ENCODE measurements at regions not wholly inside any gene's neighbourhood (a gene's known extent, or its start where the extent isn't known, plus 50 kb on each side); places are given as distances from the start of the nearest gene placed in this dataset.

DNA sequence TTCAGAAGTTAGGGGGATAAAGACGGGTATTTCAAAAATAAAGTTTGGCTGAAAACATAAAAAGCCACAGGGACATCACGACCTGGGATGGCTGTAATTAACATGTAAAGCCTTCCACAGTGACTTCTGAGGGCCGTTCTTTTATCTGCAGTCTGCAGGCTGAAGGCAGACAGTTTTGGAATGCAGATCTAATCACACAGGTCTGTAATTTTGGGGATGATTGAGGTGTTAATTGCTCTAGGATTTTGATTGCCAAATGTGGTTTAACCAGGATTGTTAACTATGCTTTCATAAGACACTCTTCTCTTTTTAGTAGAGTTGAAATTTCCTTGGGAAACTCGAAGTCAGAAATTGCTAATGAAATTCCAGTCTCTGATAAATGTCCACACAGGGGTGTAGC, 355.5 kb downstream of the ATP23 start:
- intact Hi-C loops (cut with DNase I) = loop anchor here in 1 of 10 donors (5.0 kb wide), 1 partner anchor 120 kb away; no protein-coding TSS in a partner anchor
- H3K27ac ChIP-seq = no peak overlapping the region
- no peak for ATAC-seq
- 68 to 75% (median 70%) methylated on average over 4 of the region's 4 CpGs for WGBS, 4 donors
- TF ChIP-seq, protein P1, sequence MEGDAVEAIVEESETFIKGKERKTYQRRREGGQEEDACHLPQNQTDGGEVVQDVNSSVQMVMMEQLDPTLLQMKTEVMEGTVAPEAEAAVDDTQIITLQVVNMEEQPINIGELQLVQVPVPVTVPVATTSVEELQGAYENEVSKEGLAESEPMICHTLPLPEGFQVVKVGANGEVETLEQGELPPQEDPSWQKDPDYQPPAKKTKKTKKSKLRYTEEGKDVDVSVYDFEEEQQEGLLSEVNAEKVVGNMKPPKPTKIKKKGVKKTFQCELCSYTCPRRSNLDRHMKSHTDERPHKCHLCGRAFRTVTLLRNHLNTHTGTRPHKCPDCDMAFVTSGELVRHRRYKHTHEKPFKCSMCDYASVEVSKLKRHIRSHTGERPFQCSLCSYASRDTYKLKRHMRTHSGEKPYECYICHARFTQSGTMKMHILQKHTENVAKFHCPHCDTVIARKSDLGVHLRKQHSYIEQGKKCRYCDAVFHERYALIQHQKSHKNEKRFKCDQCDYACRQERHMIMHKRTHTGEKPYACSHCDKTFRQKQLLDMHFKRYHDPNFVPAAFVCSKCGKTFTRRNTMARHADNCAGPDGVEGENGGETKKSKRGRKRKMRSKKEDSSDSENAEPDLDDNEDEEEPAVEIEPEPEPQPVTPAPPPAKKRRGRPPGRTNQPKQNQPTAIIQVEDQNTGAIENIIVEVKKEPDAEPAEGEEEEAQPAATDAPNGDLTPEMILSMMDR (IDR thresholded peaks at IDR 0.05) = no peak
- no peak for TF ChIP-seq POLR2A (IDR thresholded peaks at IDR 0.05)
- H3K27me3 ChIP-seq = no peaks in the 10 kb centered on the region
- no peaks in the 10 kb centered on the region for H3K36me3 ChIP-seq
- no peaks in the 10 kb centered on the region for H3K9me3 ChIP-seq
- DNase-seq = no peak
- no peaks in the 10 kb centered on the region for H3K4me1 ChIP-seq
- H3K4me3 ChIP-seq = no peak overlapping the region

DNA sequence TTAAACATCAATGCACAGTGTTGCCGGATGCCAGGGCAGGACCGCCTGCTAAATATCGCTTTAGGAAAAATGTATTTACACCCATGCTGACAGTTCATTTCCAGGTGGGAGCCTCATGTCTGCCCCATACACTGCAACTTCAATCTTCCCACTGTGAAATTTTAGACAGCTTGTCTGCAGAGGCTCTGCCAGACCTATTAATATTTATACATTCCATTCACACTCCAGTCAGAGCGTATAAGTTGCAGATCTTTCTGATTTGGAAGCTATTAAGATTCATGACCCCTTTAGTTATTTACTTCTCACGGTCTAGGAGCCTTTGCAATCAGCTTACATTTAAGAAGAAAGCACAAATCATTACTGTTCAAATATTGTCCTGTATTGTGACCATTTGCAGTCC, 357.4 kb downstream of the ATP23 start:
- TF ChIP-seq POLR2A (IDR thresholded peaks at IDR 0.05) = no peak
- TF ChIP-seq, protein P1 (IDR thresholded peaks at IDR 0.05) = no peak
- no peaks in the 10 kb centered on the region for H3K27me3 ChIP-seq
- peaks cover 0 to 4% (median 0%) of the 10 kb centered on the region in 12 donors for H3K4me1 ChIP-seq
- intact Hi-C loops (cut with DNase I) = loop anchor here in 1 of 10 donors (5.0 kb wide), 1 partner anchor 122 kb away; no protein-coding TSS in a partner anchor
- ATAC-seq = no peak
- no peak overlapping the region for H3K4me3 ChIP-seq
- 75 to 78% (median 77%) methylated on average over 5 of the region's 5 CpGs for WGBS, 4 donors
- DNase-seq = no peak
- H3K27ac ChIP-seq = no peak overlapping the region
- H3K9me3 ChIP-seq = no peaks in the 10 kb centered on the region
- H3K36me3 ChIP-seq = no peaks in the 10 kb centered on the region

DNA sequence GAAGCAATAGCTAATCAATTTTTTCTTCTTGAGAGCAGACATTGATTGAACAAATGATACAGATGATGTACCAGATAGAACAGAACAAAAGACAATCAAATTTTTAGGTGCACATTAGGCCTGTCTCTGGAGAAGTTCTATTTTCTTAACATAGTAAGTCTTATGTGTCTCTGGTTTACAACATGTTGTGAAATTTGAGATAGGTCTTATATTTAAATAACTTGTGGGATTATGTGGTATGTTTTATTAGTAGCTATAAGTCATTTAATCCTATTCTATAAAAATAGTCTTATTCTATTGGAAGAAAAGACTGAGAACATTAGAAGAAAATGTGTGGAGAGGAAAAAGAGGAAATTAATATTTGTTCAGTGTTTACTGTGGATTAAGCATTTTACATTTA, 358.0 kb downstream of the ATP23 start:
- H3K27ac ChIP-seq = no peak overlapping the region
- H3K27me3 ChIP-seq = no peaks in the 10 kb centered on the region
- TF ChIP-seq POLR2A (IDR thresholded peaks at IDR 0.05) = no peak
- TF ChIP-seq, protein P1 (IDR thresholded peaks at IDR 0.05) = no peak
- H3K4me1 ChIP-seq = peaks cover 0 to 4% (median 0%) of the 10 kb centered on the region in 12 donors
- DNase-seq (no peak), ATAC-seq (no peak)
- no peak overlapping the region for H3K4me3 ChIP-seq
- intact Hi-C loops (cut with DNase I) = loop anchor here in 1 of 10 donors (5.0 kb wide), 1 partner anchor 122 kb away; no protein-coding TSS in a partner anchor
- H3K9me3 ChIP-seq = no peaks in the 10 kb centered on the region
- H3K36me3 ChIP-seq = no peaks in the 10 kb centered on the region

DNA sequence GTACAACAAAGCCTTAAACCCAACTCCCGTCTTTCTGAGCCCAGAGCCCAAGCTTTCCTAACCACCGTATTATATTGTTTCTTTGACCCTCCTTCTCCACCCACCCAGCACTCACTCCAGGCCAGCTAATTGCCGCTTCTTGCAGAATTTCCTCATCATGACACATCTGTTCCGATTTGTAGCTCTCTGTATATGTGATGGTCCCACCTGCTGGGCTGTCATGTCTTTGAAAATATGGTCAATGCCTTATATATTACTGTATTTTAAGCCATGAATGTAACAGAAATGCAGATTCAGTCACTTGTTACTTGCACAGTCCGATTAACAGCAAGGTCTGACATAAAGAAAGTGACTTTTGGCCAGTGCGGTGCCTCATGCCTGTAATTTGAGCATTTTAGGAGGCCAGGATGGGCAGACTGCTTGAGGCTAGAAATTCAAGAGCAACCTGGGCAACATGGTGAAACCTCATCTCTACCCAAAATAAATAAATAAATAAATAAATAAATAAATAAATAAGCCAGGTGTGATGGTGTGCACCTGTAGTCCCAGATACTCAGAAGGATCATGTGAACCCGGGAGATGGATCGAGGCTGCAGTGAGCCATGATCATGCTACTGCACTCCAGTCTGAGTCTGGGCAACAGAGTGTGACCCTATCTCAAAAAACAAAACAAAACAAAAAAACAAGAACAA, 359.8 kb downstream of the ATP23 start:
- H3K4me1 ChIP-seq = peaks cover 0 to 4% (median 0%) of the 10 kb centered on the region in 12 donors
- H3K27ac ChIP-seq = no peak overlapping the region
- TF ChIP-seq POLR2A (IDR thresholded peaks at IDR 0.05) = no peak
- TF ChIP-seq, protein P1 (IDR thresholded peaks at IDR 0.05) = no peak
- 89 to 92% (median 90%) methylated on average over 8 of the region's 8 CpGs for WGBS, 4 donors
- no peaks in the 10 kb centered on the region for H3K9me3 ChIP-seq
- H3K4me3 ChIP-seq = no peak overlapping the region
- H3K36me3 ChIP-seq = no peaks in the 10 kb centered on the region
- intact Hi-C loops (cut with DNase I) = loop anchor here in 5 of 10 donors (5.0 to 10.0 kb wide), 6 partner anchors 124 to 319 kb away; no protein-coding TSS in a partner anchor
- no peak for ATAC-seq
- H3K27me3 ChIP-seq = no peaks in the 10 kb centered on the region
- DNase-seq = no peak
